Endothelial cell (in vitro differentiated cells): ENCODE measurements at regions not wholly inside any gene's neighbourhood (a gene's known extent, or its start where the extent isn't known, plus 50 kb on each side); places are given as distances from the start of the nearest gene placed in this dataset.

Source experiments
- DNase-seq: peaks from one replicate; pipeline ENCODE4 v3.0.0; 2021; ENCODE audit warnings: low spot score
- H3K27ac Mint-ChIP-seq: one replicate; pipeline ENCODE4 v1.8.0; 2021; ENCODE audit warnings: mixed read lengths, inconsistent platforms; ENCODE audit not compliant: unreplicated experiment
- H3K27me3 Mint-ChIP-seq: one replicate; pipeline ENCODE4 v1.8.0; 2021; ENCODE audit warnings: mild to moderate bottlenecking, moderate library complexity, mixed read lengths, inconsistent platforms; ENCODE audit not compliant: unreplicated experiment
- H3K36me3 Mint-ChIP-seq: one replicate; pipeline ENCODE4 v1.8.0; 2021; ENCODE audit warnings: mild to moderate bottlenecking, low read depth, mixed read lengths, inconsistent platforms; ENCODE audit not compliant: unreplicated experiment
- H3K4me1 Mint-ChIP-seq: one replicate; pipeline ENCODE4 v1.8.0; 2021; ENCODE audit warnings: mild to moderate bottlenecking, mixed read lengths, inconsistent platforms; ENCODE audit not compliant: unreplicated experiment
- H3K4me3 Mint-ChIP-seq: one replicate; pipeline ENCODE4 v1.8.0; 2021; ENCODE audit warnings: mild to moderate bottlenecking, mixed read lengths, inconsistent platforms; ENCODE audit not compliant: unreplicated experiment
- H3K9me3 Mint-ChIP-seq: one replicate; pipeline ENCODE4 v1.8.0; 2021; ENCODE audit warnings: mixed read lengths, inconsistent platforms; ENCODE audit not compliant: unreplicated experiment
- TF ChIP-seq, protein P1 (sequence below): fragments of 200-600 bp; sonication (generic); IDR thresholded peaks from one replicate; pipeline ENCODE4 v1.5.0; 2021; ENCODE audit warnings: antibody characterized with exemption; ENCODE audit not compliant: unreplicated experiment

DNA sequence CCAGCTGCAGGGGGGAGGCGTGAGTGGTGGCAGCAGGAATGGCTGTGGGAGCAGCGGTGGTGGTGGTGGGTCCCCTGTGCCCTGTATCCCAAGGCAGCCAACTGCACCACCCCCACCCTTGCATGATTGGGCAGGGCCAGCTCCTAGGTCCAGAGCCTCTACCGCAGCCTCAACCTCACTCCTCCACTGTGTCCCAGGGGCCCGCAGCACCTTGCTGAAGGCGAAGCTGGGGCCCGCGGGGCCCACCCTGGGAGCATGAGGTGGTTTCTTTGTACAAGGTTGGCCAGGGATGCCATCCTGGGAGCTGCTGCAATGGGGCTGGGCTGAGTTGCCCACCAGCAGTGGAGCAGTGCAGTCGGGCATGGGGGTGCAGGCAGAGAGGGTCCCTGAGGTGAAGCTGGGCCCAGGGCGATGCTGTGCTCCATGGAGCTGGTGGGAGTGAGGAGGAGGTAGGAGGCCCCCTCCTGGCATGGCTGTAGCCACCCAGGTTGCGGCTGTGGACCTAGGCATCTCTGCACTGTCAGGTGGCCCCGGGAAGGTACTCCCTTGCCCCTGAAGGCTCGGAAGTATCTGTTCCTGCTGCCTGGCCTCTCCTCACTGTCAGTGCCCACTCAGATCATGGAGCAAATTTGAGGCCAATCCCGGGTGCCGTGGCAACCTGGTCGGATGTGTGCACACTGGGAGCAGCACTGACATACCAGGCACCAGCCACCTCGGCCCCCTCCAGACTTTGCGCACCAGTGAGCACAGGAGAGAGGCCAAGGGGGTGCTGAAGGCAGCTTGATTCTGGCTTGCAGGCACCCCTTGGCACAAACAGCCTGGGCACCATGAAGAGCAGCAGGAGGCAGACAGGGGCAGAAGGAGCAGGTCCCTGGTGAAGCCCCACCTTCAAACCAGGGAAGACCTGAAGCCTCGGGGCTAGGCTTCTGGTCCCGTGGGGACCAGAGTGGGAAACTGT is 60.2 kb upstream of the L3MBTL3 start:
- no peaks in the 10 kb centered on the region for H3K9me3 Mint-ChIP-seq
- no peak overlapping the region for H3K4me3 Mint-ChIP-seq
- H3K4me1 Mint-ChIP-seq, result no peaks in the 10 kb centered on the region
- no peak overlapping the region for H3K27ac Mint-ChIP-seq
- TF ChIP-seq, protein P1, sequence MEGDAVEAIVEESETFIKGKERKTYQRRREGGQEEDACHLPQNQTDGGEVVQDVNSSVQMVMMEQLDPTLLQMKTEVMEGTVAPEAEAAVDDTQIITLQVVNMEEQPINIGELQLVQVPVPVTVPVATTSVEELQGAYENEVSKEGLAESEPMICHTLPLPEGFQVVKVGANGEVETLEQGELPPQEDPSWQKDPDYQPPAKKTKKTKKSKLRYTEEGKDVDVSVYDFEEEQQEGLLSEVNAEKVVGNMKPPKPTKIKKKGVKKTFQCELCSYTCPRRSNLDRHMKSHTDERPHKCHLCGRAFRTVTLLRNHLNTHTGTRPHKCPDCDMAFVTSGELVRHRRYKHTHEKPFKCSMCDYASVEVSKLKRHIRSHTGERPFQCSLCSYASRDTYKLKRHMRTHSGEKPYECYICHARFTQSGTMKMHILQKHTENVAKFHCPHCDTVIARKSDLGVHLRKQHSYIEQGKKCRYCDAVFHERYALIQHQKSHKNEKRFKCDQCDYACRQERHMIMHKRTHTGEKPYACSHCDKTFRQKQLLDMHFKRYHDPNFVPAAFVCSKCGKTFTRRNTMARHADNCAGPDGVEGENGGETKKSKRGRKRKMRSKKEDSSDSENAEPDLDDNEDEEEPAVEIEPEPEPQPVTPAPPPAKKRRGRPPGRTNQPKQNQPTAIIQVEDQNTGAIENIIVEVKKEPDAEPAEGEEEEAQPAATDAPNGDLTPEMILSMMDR, result no peak
- no peaks in the 10 kb centered on the region for H3K36me3 Mint-ChIP-seq
- DNase-seq, result no peak
- peaks cover 1% of the 10 kb centered on the region for H3K27me3 Mint-ChIP-seq

DNA sequence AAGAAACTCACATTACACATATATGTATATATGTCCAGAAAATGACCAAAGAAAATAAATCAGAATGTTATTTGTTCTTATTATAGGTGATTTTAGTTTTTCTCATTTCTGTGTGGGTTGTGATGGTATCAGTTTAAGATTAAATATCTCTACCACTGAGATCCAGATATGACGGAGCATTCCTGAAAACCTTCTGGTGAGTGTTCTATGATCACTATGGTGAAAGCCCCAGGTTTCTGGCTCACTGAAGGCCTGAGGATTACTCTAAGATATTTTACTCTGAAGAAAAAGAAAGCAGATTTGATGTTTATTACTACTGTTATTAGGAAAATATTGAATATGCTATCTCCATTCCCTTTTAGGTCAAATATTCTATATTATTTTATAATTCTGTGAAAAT is 62.8 kb upstream of the L3MBTL3 start:
- Mint-ChIP-seq H3K4me1 (no peaks in the 10 kb centered on the region), H3K27me3 (peaks cover 1% of the 10 kb centered on the region), H3K9me3 (no peaks in the 10 kb centered on the region), H3K27ac (no peak overlapping the region), H3K36me3 (no peaks in the 10 kb centered on the region), H3K4me3 (no peak overlapping the region)
- DNase-seq, result no peak
- TF ChIP-seq, protein P1, result no peak

DNA sequence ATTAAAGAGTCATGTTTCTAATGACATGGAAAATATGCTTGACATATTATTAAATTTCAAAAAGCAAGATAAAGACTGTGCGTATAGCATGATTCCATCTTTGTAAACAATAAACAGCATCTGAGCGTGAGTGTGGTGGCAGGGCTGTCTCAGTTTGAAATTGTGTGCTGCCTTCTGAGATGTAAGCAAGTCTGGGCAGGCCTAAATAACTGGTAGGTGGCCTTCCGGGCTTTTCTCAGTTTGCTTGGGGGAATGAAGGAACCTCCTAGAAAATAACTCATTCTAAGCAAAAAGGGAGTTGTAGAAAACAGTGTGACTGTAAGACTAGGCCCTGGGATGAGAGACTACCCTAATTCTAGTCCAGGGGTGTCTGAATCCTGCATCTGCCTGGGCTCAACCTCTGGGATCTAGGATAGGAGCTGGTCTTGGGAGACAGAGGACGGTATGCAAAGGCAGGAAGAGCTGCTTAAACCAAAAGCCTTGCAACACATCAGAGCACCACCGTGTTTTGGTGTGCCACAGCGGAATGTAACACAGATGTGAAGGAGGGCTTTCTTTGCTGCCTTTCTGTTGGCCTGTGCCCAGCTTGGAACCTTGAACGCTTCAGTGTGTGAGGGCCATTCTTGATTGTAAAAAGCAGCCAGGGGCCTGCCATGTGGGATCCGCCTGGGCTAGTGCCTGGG is 63.5 kb upstream of the L3MBTL3 start:
- DNase-seq, result no peak
- peaks cover 1% of the 10 kb centered on the region for H3K27me3 Mint-ChIP-seq
- H3K27ac Mint-ChIP-seq, result no peak overlapping the region
- TF ChIP-seq, protein P1, result no peak
- no peak overlapping the region for H3K4me3 Mint-ChIP-seq
- no peaks in the 10 kb centered on the region for H3K4me1 Mint-ChIP-seq
- H3K36me3 Mint-ChIP-seq, result no peaks in the 10 kb centered on the region
- no peaks in the 10 kb centered on the region for H3K9me3 Mint-ChIP-seq

DNA sequence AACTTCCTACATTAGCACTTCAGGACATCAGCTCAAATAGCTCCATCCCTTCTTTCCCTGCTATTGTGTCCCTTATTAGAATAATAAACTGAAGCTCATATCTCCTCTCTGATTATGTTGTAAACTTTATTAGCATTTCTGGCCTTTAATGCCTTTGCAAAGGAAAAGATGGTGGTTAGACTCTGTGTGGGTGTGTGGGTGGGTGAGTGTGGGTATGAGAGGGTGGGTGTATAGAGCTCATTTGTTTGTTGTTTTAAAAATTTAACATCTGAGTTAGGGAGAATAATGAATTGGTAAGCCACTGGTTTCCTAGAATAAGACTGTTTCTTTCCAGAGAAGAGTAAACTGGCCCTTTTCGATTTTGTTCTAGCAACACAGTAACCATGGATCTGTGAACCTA is 70.6 kb upstream of the L3MBTL3 start:
- no peaks in the 10 kb centered on the region for H3K4me1 Mint-ChIP-seq
- H3K36me3 Mint-ChIP-seq, result no peaks in the 10 kb centered on the region
- DNase-seq, result no peak
- TF ChIP-seq, protein P1, result no peak
- no peaks in the 10 kb centered on the region for H3K27me3 Mint-ChIP-seq
- H3K27ac Mint-ChIP-seq, result no peak overlapping the region
- H3K4me3 Mint-ChIP-seq, result no peak overlapping the region
- no peaks in the 10 kb centered on the region for H3K9me3 Mint-ChIP-seq
